ENCODE measurements at regions not wholly inside any gene's neighbourhood (a gene's known extent, or its start where the extent isn't known, plus 50 kb on each side); places are given as distances from the start of the nearest gene placed in this dataset.

DNA sequence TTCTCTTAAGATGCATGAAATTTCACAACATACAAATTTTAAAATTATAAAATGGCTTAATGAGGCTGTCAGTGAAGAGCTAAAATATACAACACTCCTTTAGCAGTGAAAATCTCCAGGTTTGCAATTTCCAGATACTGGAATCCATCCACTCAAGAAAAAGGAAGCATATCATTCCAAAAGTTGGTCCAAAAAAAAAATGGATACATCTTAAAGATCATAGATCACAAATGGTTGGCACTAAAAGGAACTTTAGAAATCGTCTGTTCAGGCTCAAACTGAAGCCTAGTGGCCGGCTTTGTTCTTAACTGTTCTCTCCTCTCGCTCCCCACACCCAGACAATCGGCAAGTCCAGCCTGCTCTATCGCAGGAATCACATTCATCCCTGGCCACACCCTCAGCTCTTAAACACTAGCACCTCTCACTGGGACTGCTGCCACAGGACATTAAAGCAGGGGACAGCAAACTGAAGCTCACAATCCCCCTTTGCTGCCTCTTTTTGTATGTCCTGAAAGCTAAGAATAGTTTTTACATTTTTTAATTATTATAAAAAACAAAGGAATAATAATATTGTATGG is 130.3 kb upstream of the CDIN1 start:
- H3K79me1 ChIP-seq (ENCODE audit: low read depth in 1 of 2, low read length in 2 of 2): no peaks in the 10 kb centered on the region
- no peak overlapping the region; the same call in 1 of the 2 replicates for H2AK5ac ChIP-seq (ENCODE audit: low read depth, low read length)
- in situ Hi-C loops (cut with MboI; ENCODE audit: low sequenced_read_pairs) (no loop called here), intact Hi-C loops (cut with micrococcal nuclease) (no loop called here), dilution Hi-C loops (cut with HindIII; ENCODE audit: low sequenced_read_pairs, unreplicated experiment) (no loop called here)
- peak overlapping the region in 1 of 2 experiments; percentile 66; a peak in 2 of 4 replicates for H4K8ac ChIP-seq (ENCODE audit: low read depth in 2 of 2, low read length in 2 of 2)
- no peak overlapping the region for H3K9ac ChIP-seq (ENCODE audit: low read depth, low read length)
- no TSS peak for BruUV-seq (replicated peaks)
- no peaks in the 10 kb centered on the region for H4K20me1 ChIP-seq (ENCODE audit: insufficient read depth, low read length)
- H3K14ac ChIP-seq (replicated peaks; ENCODE audit: low read depth, low read length): no peak overlapping the region
- TF ChIP-seq RCOR1 (IDR thresholded peaks at IDR 0.05; ENCODE audit: insufficient replicate concordance, low read length): no peak
- TF ChIP-seq SMC3 (IDR thresholded peaks at IDR 0.05; ENCODE audit: low read depth, low read length): no peak
- TF ChIP-seq, protein P1, sequence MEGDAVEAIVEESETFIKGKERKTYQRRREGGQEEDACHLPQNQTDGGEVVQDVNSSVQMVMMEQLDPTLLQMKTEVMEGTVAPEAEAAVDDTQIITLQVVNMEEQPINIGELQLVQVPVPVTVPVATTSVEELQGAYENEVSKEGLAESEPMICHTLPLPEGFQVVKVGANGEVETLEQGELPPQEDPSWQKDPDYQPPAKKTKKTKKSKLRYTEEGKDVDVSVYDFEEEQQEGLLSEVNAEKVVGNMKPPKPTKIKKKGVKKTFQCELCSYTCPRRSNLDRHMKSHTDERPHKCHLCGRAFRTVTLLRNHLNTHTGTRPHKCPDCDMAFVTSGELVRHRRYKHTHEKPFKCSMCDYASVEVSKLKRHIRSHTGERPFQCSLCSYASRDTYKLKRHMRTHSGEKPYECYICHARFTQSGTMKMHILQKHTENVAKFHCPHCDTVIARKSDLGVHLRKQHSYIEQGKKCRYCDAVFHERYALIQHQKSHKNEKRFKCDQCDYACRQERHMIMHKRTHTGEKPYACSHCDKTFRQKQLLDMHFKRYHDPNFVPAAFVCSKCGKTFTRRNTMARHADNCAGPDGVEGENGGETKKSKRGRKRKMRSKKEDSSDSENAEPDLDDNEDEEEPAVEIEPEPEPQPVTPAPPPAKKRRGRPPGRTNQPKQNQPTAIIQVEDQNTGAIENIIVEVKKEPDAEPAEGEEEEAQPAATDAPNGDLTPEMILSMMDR (conservative IDR thresholded peaks at IDR 0.05; ENCODE audit: low read depth, low read length): no peak
- no peak for TF ChIP-seq POLR2A (IDR thresholded peaks at IDR 0.05; ENCODE audit: low read depth, low read length)
- no peak for TF ChIP-seq CEBPB (IDR thresholded peaks at IDR 0.05; ENCODE audit: low read depth, low read length)
- no peak for TF ChIP-seq RFX5 (IDR thresholded peaks at IDR 0.05; ENCODE audit: low read depth, low read length)
- no peak for TF ChIP-seq FOS (IDR thresholded peaks at IDR 0.05; ENCODE audit: low read depth, low read length)
- TF ChIP-seq USF2 (IDR thresholded peaks at IDR 0.05; ENCODE audit: low read depth, low read length): no peak
- TF ChIP-seq MAFK (IDR thresholded peaks at IDR 0.05; ENCODE audit: low read depth, low read length): no peak
- TF ChIP-seq MXI1 (IDR thresholded peaks at IDR 0.05; ENCODE audit: borderline replicate concordance, low read depth, low read length): no peak
- TF ChIP-seq BHLHE40 (IDR thresholded peaks at IDR 0.05; ENCODE audit: low read depth, low read length): no peak
- no peak for TF ChIP-seq NFE2L2 (IDR thresholded peaks at IDR 0.05; ENCODE audit: low read depth, low read length)
- TF ChIP-seq, protein P2, sequence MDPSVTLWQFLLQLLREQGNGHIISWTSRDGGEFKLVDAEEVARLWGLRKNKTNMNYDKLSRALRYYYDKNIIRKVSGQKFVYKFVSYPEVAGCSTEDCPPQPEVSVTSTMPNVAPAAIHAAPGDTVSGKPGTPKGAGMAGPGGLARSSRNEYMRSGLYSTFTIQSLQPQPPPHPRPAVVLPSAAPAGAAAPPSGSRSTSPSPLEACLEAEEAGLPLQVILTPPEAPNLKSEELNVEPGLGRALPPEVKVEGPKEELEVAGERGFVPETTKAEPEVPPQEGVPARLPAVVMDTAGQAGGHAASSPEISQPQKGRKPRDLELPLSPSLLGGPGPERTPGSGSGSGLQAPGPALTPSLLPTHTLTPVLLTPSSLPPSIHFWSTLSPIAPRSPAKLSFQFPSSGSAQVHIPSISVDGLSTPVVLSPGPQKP (IDR thresholded peaks at IDR 0.05; ENCODE audit: borderline replicate concordance, low read depth, low read length): no peak
- no peak for TF ChIP-seq RAD21 (IDR thresholded peaks at IDR 0.05; ENCODE audit: low read length)
- no peak for TF ChIP-seq CHD1 (IDR thresholded peaks at IDR 0.05; ENCODE audit: low read depth, low read length)
- no peak for TF ChIP-seq MAZ (IDR thresholded peaks at IDR 0.05; ENCODE audit: borderline replicate concordance, low read depth, low read length)
- H2BK20ac ChIP-seq (ENCODE audit: low read depth, low read length): peak overlapping the region; percentile 69; the same call in 1 of the 2 replicates
- no peaks in the 10 kb centered on the region for H3K9me3 ChIP-seq (ENCODE audit: control insufficient read depth, insufficient read depth, low read length)
- H3K27ac ChIP-seq (ENCODE audit: insufficient read depth, low read length): no peak overlapping the region
- ChIA-PET CTCF (interaction anchor here (1.1 to 1.2 kb wide), 2 partner anchors 9 to 42 kb away, joined by 3 to 12 read pairs; no protein-coding TSS in a partner anchor), POLR2A (ENCODE audit: unreplicated experiment) (no interaction called here)
- H4K5ac ChIP-seq (ENCODE audit: low read depth, low read length): peak overlapping the region; percentile 73; the same call in 1 of the 2 replicates
- DNase-seq (no peak), ATAC-seq (ENCODE audit: low read depth) (no peak)
- H3K36me3 ChIP-seq (ENCODE audit: control insufficient read depth, insufficient read depth, low read length): no peaks in the 10 kb centered on the region
- H3K23ac ChIP-seq (ENCODE audit: low read depth, low read length): no peak overlapping the region
- H3K4me3 ChIP-seq (ENCODE audit: insufficient read depth, low read depth, low read length): no peak overlapping the region
- no peak overlapping the region for H3K56ac ChIP-seq (ENCODE audit: extremely low read depth, insufficient read depth, low read length)
- peak overlapping the region; percentile 79 for H2AFZ ChIP-seq (replicated peaks; ENCODE audit: low read length, poor library complexity)
- no peaks in the 10 kb centered on the region for H3K9me1 ChIP-seq (ENCODE audit: insufficient read depth, low read length)
- no peak overlapping the region for H2BK120ac ChIP-seq (ENCODE audit: low read depth, low read length)
- no peak overlapping the region for H2AK9ac ChIP-seq (replicated peaks; ENCODE audit: low read depth, low read length, poor library complexity)
- H3K4ac ChIP-seq (ENCODE audit: low read depth, low read length): 0 out of 2 replicates have a peak overlapping the region, but pooled peaks have one; percentile 27
- peak overlapping the region; percentile 11; the same call in 1 of the 2 replicates for H4K91ac ChIP-seq (ENCODE audit: insufficient read depth, low read depth, low read length)
- no peaks in the 10 kb centered on the region for H3K4me1 ChIP-seq (ENCODE audit: control insufficient read depth, insufficient read depth, low read length)
- H3K18ac ChIP-seq (ENCODE audit: low read depth, low read length): peak overlapping the region; percentile 75; the same call in 1 of the 2 replicates
- H2BK5ac ChIP-seq (ENCODE audit: low read depth, low read length, poor library complexity, severe bottlenecking): no peak overlapping the region
- no peak overlapping the region for H2BK15ac ChIP-seq (ENCODE audit: low read depth, low read length)
- no CpG with 5 or more reads among the region's 5 CpGs for WGBS, 2 experiments (ENCODE audit: extremely low coverage in 2 of 2, insufficient read length in 1 of 2)
- H3K27me3 ChIP-seq (ENCODE audit: control insufficient read depth, insufficient read depth, low read length): no peaks in the 10 kb centered on the region
- peak overlapping the region; percentile 66; the same call in 1 of the 2 replicates for H3K4me2 ChIP-seq (ENCODE audit: low read depth, low read length)

Data from IMR-90 (cell line).